ENCODE measurements at regions not wholly inside any gene's neighbourhood (a gene's known extent, or its start where the extent isn't known, plus 50 kb on each side); places are given as distances from the start of the nearest gene placed in this dataset.

DNA sequence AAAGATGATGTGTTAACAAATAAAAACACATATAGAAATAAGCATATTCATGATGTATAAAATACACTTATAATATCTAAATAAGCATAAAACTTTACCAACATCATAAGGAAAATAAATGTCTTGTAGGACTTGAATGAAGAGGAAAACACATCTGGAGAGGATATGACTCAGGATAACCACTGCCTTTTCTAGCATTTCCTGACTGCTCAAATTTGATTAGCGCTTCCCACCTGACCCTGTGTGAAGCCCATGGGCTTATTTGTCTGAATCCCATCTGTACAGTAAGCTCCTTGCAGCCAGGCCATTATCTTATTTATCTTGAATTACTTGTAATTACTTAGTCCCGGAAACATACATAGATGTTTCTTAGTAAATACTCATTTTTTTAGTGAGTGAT, 608.6 kb downstream of the COL12A1 start:
- TF ChIP-seq, protein P1, sequence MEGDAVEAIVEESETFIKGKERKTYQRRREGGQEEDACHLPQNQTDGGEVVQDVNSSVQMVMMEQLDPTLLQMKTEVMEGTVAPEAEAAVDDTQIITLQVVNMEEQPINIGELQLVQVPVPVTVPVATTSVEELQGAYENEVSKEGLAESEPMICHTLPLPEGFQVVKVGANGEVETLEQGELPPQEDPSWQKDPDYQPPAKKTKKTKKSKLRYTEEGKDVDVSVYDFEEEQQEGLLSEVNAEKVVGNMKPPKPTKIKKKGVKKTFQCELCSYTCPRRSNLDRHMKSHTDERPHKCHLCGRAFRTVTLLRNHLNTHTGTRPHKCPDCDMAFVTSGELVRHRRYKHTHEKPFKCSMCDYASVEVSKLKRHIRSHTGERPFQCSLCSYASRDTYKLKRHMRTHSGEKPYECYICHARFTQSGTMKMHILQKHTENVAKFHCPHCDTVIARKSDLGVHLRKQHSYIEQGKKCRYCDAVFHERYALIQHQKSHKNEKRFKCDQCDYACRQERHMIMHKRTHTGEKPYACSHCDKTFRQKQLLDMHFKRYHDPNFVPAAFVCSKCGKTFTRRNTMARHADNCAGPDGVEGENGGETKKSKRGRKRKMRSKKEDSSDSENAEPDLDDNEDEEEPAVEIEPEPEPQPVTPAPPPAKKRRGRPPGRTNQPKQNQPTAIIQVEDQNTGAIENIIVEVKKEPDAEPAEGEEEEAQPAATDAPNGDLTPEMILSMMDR (IDR thresholded peaks at IDR 0.05) = no peak
- TF ChIP-seq EZH2 (IDR thresholded peaks at IDR 0.05) (no peak), EZH2phosphoT487 (IDR thresholded peaks at IDR 0.05) (no peak)
